ENCODE measurements at regions not wholly inside any gene's neighbourhood (a gene's known extent, or its start where the extent isn't known, plus 50 kb on each side); places are given as distances from the start of the nearest gene placed in this dataset.

GRCh38 chr12:46945591-46945990, 119.8 kb upstream of the SLC38A4 start:
- TF ChIP-seq EZH2phosphoT487 (IDR thresholded peaks at IDR 0.05; ENCODE audit: borderline replicate concordance), result no peak
- TF ChIP-seq MAX (IDR thresholded peaks at IDR 0.05), result no peak
- no peak for TF ChIP-seq ZBTB33 (IDR thresholded peaks at IDR 0.05; ENCODE audit: extremely low read depth, insufficient replicate concordance, low read length)
- no peak for TF ChIP-seq POLR2A (IDR thresholded peaks at IDR 0.05; ENCODE audit: borderline replicate concordance, extremely low read depth, insufficient read depth, insufficient read length)
